Coronary artery (tissue), 2 donors: ENCODE measurements at regions not wholly inside any gene's neighbourhood (a gene's known extent, or its start where the extent isn't known, plus 50 kb on each side); places are given as distances from the start of the nearest gene placed in this dataset.

ENCODE experiments used
- DNase-seq: peaks from one replicate; pipeline ENCODE4 v3.0.0-alpha.2; 2017; ENCODE audit warnings: low spot score
- H3K27ac ChIP-seq, 2 donors: fragments of 200-600 bp; sonication (generic); one replicate each; pipeline ENCODE4 v1.5.1; 2016 to 2019
- H3K4me3 ChIP-seq: fragments of 200-600 bp; sonication (generic); 2 replicates; pipeline ENCODE4 v1.5.1; 2016; ENCODE audit warnings: mild to moderate bottlenecking, moderate library complexity
- CTCF ChIP-seq: fragments of 200-600 bp; sonication (generic); IDR thresholded peaks from one replicate; pipeline ENCODE4 v1.5.1; 2019; ENCODE audit warnings: antibody characterized with exemption

- H3K27ac ChIP-seq: no peak overlapping the region
- DNase-seq: no peak
These were observed 648.3 kb upstream of the ATXN8OS start for GRCh38 chr13:69459346-69459745.

GRCh38 chr13:69458013-69458412, 649.6 kb upstream of the ATXN8OS start:
- H3K27ac ChIP-seq: no peak overlapping the region
- no peak for TF ChIP-seq CTCF
- DNase-seq: no peak
- H3K4me3 ChIP-seq: no peak overlapping the region

More at GRCh38 chr13:69459346-69459745, 648.3 kb upstream of the ATXN8OS start:
- no peak overlapping the region for H3K4me3 ChIP-seq
- TF ChIP-seq CTCF: no peak

GRCh38 chr13:69450245-69450644, 657.4 kb upstream of the ATXN8OS start:
- H3K27ac ChIP-seq: no peak overlapping the region
- no peak for TF ChIP-seq CTCF
- H3K4me3 ChIP-seq: no peak overlapping the region
- DNase-seq: no peak

- no peak for DNase-seq
- H3K4me3 ChIP-seq: no peak overlapping the region
- no peak overlapping the region for H3K27ac ChIP-seq
- TF ChIP-seq CTCF: no peak
These were observed 682.4 kb upstream of the ATXN8OS start for GRCh38 chr13:69425235-69425634.

DNA sequence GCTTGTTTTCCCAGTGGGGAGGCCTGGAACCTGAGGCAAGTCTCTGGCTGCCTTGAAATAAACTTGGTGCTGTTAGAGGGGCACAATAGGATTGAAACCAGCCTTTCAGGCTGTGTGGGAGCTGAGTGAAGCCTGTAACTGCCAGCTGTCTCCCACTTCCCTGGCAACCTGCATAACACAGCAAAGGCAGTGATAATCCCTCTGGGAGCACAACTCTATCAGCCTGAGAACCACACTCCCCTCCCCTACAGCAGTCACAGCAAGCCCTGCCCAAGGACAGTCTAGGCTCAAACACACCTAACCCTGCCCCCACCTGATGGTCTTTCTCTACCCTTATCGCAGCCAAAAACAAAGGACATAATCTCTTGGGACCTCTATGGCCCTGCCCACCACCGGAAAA, 683.8 kb upstream of the ATXN8OS start:
- no peak for DNase-seq
- TF ChIP-seq CTCF: no peak
- no peak overlapping the region for H3K4me3 ChIP-seq
- H3K27ac ChIP-seq: no peak overlapping the region

- Histone ChIP-seq H3K27ac (no peak overlapping the region), H3K4me3 (no peak overlapping the region)
- DNase-seq: no peak
- TF ChIP-seq CTCF: no peak
These were observed 689.3 kb upstream of the ATXN8OS start for GRCh38 chr13:69418319-69418718.

DNA sequence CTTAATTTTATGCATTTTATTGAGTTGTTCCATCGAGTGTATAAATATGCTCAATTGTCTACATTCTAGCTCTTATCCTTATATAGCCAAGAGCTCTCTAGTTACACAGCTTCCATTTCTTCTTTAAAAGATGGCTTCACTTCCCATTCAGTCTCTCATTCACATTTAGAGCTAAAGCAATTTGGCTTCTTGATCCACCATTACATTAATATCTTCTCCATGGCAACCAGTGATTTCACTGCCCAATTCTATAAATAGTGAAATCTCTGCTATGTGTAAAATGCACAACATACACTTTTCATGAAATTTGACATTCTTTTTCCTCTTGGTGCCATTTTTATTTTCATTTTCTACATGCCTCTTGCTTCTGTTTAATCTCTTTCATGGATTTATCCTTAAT, 696.9 kb upstream of the ATXN8OS start:
- no peak overlapping the region for H3K4me3 ChIP-seq
- no peak for DNase-seq
- no peak for TF ChIP-seq CTCF
- no peak overlapping the region for H3K27ac ChIP-seq
